Nephron (organoid): ENCODE measurements at regions not wholly inside any gene's neighbourhood (a gene's known extent, or its start where the extent isn't known, plus 50 kb on each side); places are given as distances from the start of the nearest gene placed in this dataset.
"Not testable (repeated sequence)": the region's sequence is repeated elsewhere in the genome, so short reads cannot be mapped to it uniquely, and the experiment has no call there.

Experiments used
- H3K27ac Mint-ChIP-seq, 3 experiments: 2 replicates each; pipeline ENCODE4 v1.8.0; 2020; ENCODE audit warnings: mixed read lengths in 3 of 3, mild to moderate bottlenecking in 2 of 3, moderate library complexity in 1 of 3
- H3K27me3 Mint-ChIP-seq: 2 replicates; pipeline ENCODE4 v1.8.0; 2021; ENCODE audit warnings: low read depth, mild to moderate bottlenecking, moderate library complexity, mixed read lengths
- H3K36me3 Mint-ChIP-seq: 2 replicates; pipeline ENCODE4 v1.8.0; 2020; ENCODE audit warnings: low read depth, mixed read lengths
- H3K4me1 Mint-ChIP-seq: 2 replicates; pipeline ENCODE4 v1.8.0; 2020; ENCODE audit warnings: mixed read lengths
- H3K4me3 Mint-ChIP-seq, 3 experiments: 2 replicates each; pipeline ENCODE4 v1.8.0; 2020; ENCODE audit warnings: mild to moderate bottlenecking in 3 of 3, mixed read lengths in 3 of 3, moderate library complexity in 2 of 3
- H3K9me3 Mint-ChIP-seq: 2 replicates; pipeline ENCODE4 v1.8.0; 2020; ENCODE audit warnings: mixed read lengths
- TF ChIP-seq, protein P1 (sequence below), 3 experiments: fragments of 200-600 bp; sonication (generic); IDR thresholded peaks; one replicate each; pipeline ENCODE4 v1.5.0; 2021; ENCODE audit warnings: antibody characterized with exemption in 3 of 3; ENCODE audit not compliant: unreplicated experiment in 3 of 3

- Mint-ChIP-seq H3K9me3 (peaks cover 19% of the 10 kb centered on the region), H3K36me3 (no peaks in the 10 kb centered on the region), H3K27ac (no peak overlapping the region), H3K4me1 (no peaks in the 10 kb centered on the region), H3K27me3 (no peaks in the 10 kb centered on the region), H3K4me3 (no peak overlapping the region)
- TF ChIP-seq, protein P1, sequence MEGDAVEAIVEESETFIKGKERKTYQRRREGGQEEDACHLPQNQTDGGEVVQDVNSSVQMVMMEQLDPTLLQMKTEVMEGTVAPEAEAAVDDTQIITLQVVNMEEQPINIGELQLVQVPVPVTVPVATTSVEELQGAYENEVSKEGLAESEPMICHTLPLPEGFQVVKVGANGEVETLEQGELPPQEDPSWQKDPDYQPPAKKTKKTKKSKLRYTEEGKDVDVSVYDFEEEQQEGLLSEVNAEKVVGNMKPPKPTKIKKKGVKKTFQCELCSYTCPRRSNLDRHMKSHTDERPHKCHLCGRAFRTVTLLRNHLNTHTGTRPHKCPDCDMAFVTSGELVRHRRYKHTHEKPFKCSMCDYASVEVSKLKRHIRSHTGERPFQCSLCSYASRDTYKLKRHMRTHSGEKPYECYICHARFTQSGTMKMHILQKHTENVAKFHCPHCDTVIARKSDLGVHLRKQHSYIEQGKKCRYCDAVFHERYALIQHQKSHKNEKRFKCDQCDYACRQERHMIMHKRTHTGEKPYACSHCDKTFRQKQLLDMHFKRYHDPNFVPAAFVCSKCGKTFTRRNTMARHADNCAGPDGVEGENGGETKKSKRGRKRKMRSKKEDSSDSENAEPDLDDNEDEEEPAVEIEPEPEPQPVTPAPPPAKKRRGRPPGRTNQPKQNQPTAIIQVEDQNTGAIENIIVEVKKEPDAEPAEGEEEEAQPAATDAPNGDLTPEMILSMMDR (IDR thresholded peaks at IDR 0.05; ENCODE audit: unreplicated experiment in 3 of 3) = no peak
Measured at GRCh38 chr9:106207298-106207697, 513.0 kb downstream of the TMEM38B start.

- H3K36me3 Mint-ChIP-seq = no peaks in the 10 kb centered on the region
- no peak overlapping the region for H3K4me3 Mint-ChIP-seq
- TF ChIP-seq, protein P1 (IDR thresholded peaks at IDR 0.05; ENCODE audit: unreplicated experiment in 3 of 3) = no peak
- no peaks in the 10 kb centered on the region for H3K4me1 Mint-ChIP-seq
- H3K27me3 Mint-ChIP-seq = no peaks in the 10 kb centered on the region
- no peak overlapping the region for H3K27ac Mint-ChIP-seq
- H3K9me3 Mint-ChIP-seq = no peaks in the 10 kb centered on the region
Measured at GRCh38 chr9:106218427-106218826, 524.1 kb downstream of the TMEM38B start.

DNA sequence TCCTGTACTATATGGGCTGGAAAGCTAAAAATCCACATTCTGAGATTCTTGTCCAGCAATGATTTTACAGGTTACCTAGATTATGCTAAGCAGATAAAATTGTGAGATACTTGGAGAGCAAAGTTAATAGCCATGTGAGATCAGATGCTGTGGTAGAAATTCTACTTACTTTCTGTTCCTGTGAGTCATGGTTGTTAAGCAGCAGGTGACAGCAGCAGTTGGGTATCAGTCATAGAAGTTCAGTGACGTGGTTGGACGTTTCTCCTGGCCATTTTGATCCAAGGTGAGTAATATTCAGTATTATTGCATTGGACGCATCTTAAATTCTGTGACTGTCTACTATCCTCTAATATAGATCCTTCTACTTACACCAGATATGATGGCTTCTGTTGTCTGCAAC lies 524.5 kb downstream of the TMEM38B start:
- H3K27me3 Mint-ChIP-seq = no peaks in the 10 kb centered on the region
- H3K9me3 Mint-ChIP-seq = no peaks in the 10 kb centered on the region
- H3K4me3 Mint-ChIP-seq = no peak overlapping the region
- TF ChIP-seq, protein P1 (IDR thresholded peaks at IDR 0.05; ENCODE audit: unreplicated experiment in 3 of 3) = no peak
- H3K36me3 Mint-ChIP-seq = no peaks in the 10 kb centered on the region
- H3K27ac Mint-ChIP-seq = no peak overlapping the region
- no peaks in the 10 kb centered on the region for H3K4me1 Mint-ChIP-seq

GRCh38 chr9:106220415-106220814 lies 526.1 kb downstream of the TMEM38B start:
- no peaks in the 10 kb centered on the region for H3K9me3 Mint-ChIP-seq
- H3K36me3 Mint-ChIP-seq = no peaks in the 10 kb centered on the region
- no peaks in the 10 kb centered on the region for H3K27me3 Mint-ChIP-seq
- H3K27ac Mint-ChIP-seq = no peak overlapping the region
- no peak overlapping the region for H3K4me3 Mint-ChIP-seq
- TF ChIP-seq, protein P1 (IDR thresholded peaks at IDR 0.05; ENCODE audit: unreplicated experiment in 3 of 3) = no peak
- H3K4me1 Mint-ChIP-seq = no peaks in the 10 kb centered on the region

- H3K27ac Mint-ChIP-seq = no peak overlapping the region
- TF ChIP-seq, protein P1 (IDR thresholded peaks at IDR 0.05; ENCODE audit: unreplicated experiment in 3 of 3) = no peak
- H3K4me1 Mint-ChIP-seq = no peaks in the 10 kb centered on the region
- H3K27me3 Mint-ChIP-seq = no peaks in the 10 kb centered on the region
- no peaks in the 10 kb centered on the region for H3K36me3 Mint-ChIP-seq
- no peaks in the 10 kb centered on the region for H3K9me3 Mint-ChIP-seq
- no peak overlapping the region for H3K4me3 Mint-ChIP-seq
Measured at GRCh38 chr9:106228861-106229260, 534.5 kb downstream of the TMEM38B start.

DNA sequence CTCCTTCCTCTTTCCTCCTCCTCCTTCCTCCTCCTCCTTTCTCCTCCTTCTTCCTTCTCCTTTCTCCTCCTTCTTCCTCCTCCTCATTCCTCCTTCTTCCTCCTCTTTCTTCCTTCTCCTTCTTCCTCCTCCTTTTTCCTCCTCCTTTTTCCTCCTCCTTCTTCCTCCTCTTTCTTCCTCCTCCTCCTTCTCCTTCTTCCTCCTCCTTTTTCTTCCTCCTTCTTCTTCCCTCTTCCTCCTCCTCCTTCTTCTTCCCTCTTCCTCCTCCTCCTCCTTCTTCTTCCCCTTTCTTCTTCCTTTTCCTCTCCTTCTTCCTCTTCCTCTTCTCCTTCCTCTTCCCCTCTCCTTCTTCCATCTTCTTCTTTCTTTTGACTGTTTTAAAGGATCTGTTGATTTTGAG lies 538.8 kb downstream of the TMEM38B start:
- Mint-ChIP-seq H3K27me3 (no peaks in the 10 kb centered on the region), H3K4me3 (no peak overlapping the region), H3K36me3 (no peaks in the 10 kb centered on the region), H3K4me1 (no peaks in the 10 kb centered on the region), H3K27ac (no peak overlapping the region), H3K9me3 (no peaks in the 10 kb centered on the region)
- TF ChIP-seq, protein P1 (IDR thresholded peaks at IDR 0.05; ENCODE audit: unreplicated experiment in 3 of 3) = no peak

DNA sequence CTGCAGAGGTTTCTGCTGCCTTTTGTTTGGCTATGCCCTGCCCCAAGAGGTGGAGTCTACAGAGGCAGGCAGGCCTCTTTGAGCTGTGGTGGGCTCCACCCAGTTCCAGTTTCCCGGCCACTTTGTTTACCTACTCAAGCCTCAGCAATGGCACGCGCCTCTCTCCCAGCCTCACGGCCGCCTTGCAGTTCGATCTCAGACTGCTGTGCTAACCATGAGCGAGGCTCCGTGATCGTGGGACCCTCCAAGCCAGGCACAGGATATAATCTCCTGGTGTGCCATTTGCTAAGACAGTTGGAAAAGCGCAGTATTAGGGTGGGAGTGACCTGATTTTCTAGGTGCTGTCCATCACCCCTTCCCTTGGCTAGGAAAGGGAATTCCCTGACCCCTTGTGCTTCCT lies 566.6 kb downstream of the TMEM38B start:
- H3K27ac Mint-ChIP-seq, H3K4me3 Mint-ChIP-seq, H3K4me1 Mint-ChIP-seq, H3K36me3 Mint-ChIP-seq, H3K27me3 Mint-ChIP-seq: not testable (repeated sequence)
- H3K9me3 Mint-ChIP-seq = peaks cover 24% of the 10 kb centered on the region
